ENCODE measurements at regions not wholly inside any gene's neighbourhood (a gene's known extent, or its start where the extent isn't known, plus 50 kb on each side); places are given as distances from the start of the nearest gene placed in this dataset.

DNA sequence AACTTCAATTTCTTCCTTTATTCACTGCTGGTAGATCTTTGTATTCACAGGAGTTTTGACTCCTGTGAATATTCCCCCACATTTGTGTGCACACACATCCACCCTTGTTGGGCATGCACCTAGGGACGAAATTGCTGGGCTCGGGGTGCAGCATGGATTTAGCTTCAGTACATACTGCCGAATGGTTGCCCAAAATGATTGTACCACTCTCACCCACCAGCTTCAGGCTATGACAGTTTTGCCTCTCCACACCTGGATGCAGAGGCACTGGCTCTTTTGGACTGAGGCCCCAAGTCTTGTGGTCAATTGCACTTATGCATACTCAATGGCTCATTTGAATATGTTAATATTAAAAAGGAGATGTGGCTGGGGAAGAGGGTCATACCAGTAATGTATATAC, 65.1 kb upstream of the ODC1 start:
- no peaks in the 10 kb centered on the region for H3K9me1 ChIP-seq (replicated peaks; ENCODE audit: control insufficient read depth, extremely low read depth, insufficient read depth, low read length)
- no peaks in the 10 kb centered on the region for H3K4me1 ChIP-seq (ENCODE audit: control insufficient read depth, extremely low read depth, insufficient read depth, low read length)
- no peaks in the 10 kb centered on the region for H3K36me3 ChIP-seq (ENCODE audit: control insufficient read depth in 2 of 2, extremely low read depth in 1 of 2, insufficient read depth in 2 of 2, low read length in 2 of 2)
- no peaks in the 10 kb centered on the region for H3K79me2 ChIP-seq (ENCODE audit: control insufficient read depth, insufficient read depth, low read length)
- no peak for TF ChIP-seq FOS (IDR thresholded peaks at IDR 0.05; ENCODE audit: borderline replicate concordance, insufficient read depth, low read length)
- TF ChIP-seq MYC (IDR thresholded peaks at IDR 0.05; ENCODE audit: low read depth, low read length) = no peak
- TF ChIP-seq GATA2 (IDR thresholded peaks at IDR 0.05; ENCODE audit: insufficient read depth, insufficient read length, low read depth, low read length) = no peak
- TF ChIP-seq, protein P1, sequence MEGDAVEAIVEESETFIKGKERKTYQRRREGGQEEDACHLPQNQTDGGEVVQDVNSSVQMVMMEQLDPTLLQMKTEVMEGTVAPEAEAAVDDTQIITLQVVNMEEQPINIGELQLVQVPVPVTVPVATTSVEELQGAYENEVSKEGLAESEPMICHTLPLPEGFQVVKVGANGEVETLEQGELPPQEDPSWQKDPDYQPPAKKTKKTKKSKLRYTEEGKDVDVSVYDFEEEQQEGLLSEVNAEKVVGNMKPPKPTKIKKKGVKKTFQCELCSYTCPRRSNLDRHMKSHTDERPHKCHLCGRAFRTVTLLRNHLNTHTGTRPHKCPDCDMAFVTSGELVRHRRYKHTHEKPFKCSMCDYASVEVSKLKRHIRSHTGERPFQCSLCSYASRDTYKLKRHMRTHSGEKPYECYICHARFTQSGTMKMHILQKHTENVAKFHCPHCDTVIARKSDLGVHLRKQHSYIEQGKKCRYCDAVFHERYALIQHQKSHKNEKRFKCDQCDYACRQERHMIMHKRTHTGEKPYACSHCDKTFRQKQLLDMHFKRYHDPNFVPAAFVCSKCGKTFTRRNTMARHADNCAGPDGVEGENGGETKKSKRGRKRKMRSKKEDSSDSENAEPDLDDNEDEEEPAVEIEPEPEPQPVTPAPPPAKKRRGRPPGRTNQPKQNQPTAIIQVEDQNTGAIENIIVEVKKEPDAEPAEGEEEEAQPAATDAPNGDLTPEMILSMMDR (IDR thresholded peaks at IDR 0.05; ENCODE audit: extremely low read depth in 1 of 2, insufficient read depth in 1 of 2, low read depth in 1 of 2, low read length in 2 of 2) = no peak
- TF ChIP-seq POLR2AphosphoS5 (IDR thresholded peaks at IDR 0.05; ENCODE audit: insufficient read depth, low read depth, low read length) = no peak
- no peak for TF ChIP-seq POLR2A (IDR thresholded peaks at IDR 0.05; ENCODE audit: low read depth, low read length)
- ChIA-PET POLR2A (no interaction called here), CTCF (no interaction called here)
- BruUV-seq (replicated peaks) = no TSS peak
- no peaks in the 10 kb centered on the region for H3K9me3 ChIP-seq (replicated peaks; ENCODE audit: control insufficient read depth, insufficient read depth, low read length)
- intact Hi-C loops (cut with micrococcal nuclease) (no loop called here), dilution Hi-C loops (cut with MboI; ENCODE audit: extremely low pct_ligation_motif_present, low sequenced_read_pairs) (no loop called here)
- no peak overlapping the region for H2AFZ ChIP-seq (ENCODE audit: low read depth, low read length)
- no peak overlapping the region for H3K4me3 ChIP-seq (replicated peaks in 1 of 3; ENCODE audit: insufficient read depth in 1 of 3, low read depth in 1 of 3, low read length in 3 of 3)
- H3K4me2 ChIP-seq (ENCODE audit: insufficient read depth, low read length) = no peak overlapping the region
- H3K9ac ChIP-seq (replicated peaks; ENCODE audit: extremely low read depth, insufficient read depth, low read length) = no peak overlapping the region
- peaks cover 0 to 2% of the 10 kb centered on the region in 2 experiments for H3K27me3 ChIP-seq (ENCODE audit: control insufficient read depth in 2 of 2, insufficient read depth in 2 of 2, low read length in 2 of 2)
- H3K27ac ChIP-seq (ENCODE audit: insufficient read depth, low read depth, low read length) = no peak overlapping the region
- no peak for FAIRE-seq
- no peaks in the 10 kb centered on the region for H4K20me1 ChIP-seq (replicated peaks; ENCODE audit: control insufficient read depth, extremely low read depth, insufficient read depth, low read length)
- DNase-seq (ENCODE audit: low read depth, low spot score) = no peak

DNA sequence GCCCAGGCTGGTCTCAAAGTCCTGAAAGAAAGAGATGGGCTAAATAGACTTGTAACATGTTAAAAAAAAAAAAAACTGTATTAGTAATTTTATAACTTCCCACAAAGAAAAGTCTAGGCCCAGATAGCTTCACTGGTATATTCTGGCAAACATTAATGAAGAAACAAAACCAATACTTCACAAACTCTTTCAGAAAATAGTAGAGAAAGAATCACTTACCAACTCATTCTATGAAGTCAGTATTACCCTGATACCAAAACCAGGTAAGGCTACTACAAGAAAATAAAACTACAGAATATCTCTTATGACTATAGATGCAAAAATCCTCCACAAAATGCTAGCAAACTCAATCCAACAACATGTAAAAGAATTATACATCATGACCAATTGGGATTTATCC, 59.9 kb upstream of the ODC1 start:
- no peak overlapping the region for H3K27ac ChIP-seq (ENCODE audit: insufficient read depth, low read depth, low read length)
- H2AFZ ChIP-seq (ENCODE audit: low read depth, low read length) = no peak overlapping the region
- dilution Hi-C loops (cut with MboI; ENCODE audit: extremely low pct_ligation_motif_present, low sequenced_read_pairs) (no loop called here), intact Hi-C loops (cut with micrococcal nuclease) (no loop called here)
- peaks cover 0 to 2% of the 10 kb centered on the region in 2 experiments for H3K27me3 ChIP-seq (ENCODE audit: control insufficient read depth in 2 of 2, insufficient read depth in 2 of 2, low read length in 2 of 2)
- H3K4me2 ChIP-seq (ENCODE audit: insufficient read depth, low read length) = no peak overlapping the region
- CTCF ChIA-PET = interaction anchor here (1.3 kb wide), 1 partner anchor 15 kb away, joined by 3 read pairs; no protein-coding TSS in a partner anchor
- no peaks in the 10 kb centered on the region for H3K9me3 ChIP-seq (replicated peaks; ENCODE audit: control insufficient read depth, insufficient read depth, low read length)
- no peaks in the 10 kb centered on the region for H3K4me1 ChIP-seq (ENCODE audit: control insufficient read depth, extremely low read depth, insufficient read depth, low read length)
- POLR2A ChIA-PET = interaction anchor here (0.7 kb wide), 1 partner anchor 45 kb away, joined by 3 read pairs; no protein-coding TSS in a partner anchor
- H3K9me1 ChIP-seq (replicated peaks; ENCODE audit: control insufficient read depth, extremely low read depth, insufficient read depth, low read length) = no peaks in the 10 kb centered on the region
- H3K36me3 ChIP-seq (ENCODE audit: control insufficient read depth in 2 of 2, extremely low read depth in 1 of 2, insufficient read depth in 2 of 2, low read length in 2 of 2) = no peaks in the 10 kb centered on the region
- H4K20me1 ChIP-seq (replicated peaks; ENCODE audit: control insufficient read depth, extremely low read depth, insufficient read depth, low read length) = no peaks in the 10 kb centered on the region
- FAIRE-seq = no peak
- TF ChIP-seq, protein P1 (IDR thresholded peaks at IDR 0.05; ENCODE audit: extremely low read depth in 1 of 2, insufficient read depth in 1 of 2, low read depth in 1 of 2, low read length in 2 of 2) = no peak
- TF ChIP-seq EZH2 (IDR thresholded peaks at IDR 0.05; ENCODE audit: borderline replicate concordance, low read depth, low read length, severe bottlenecking) = no peak
- no peak for TF ChIP-seq POLR2A (IDR thresholded peaks at IDR 0.05; ENCODE audit: low read depth, low read length)
- no peak for TF ChIP-seq POLR2AphosphoS5 (IDR thresholded peaks at IDR 0.05; ENCODE audit: insufficient read depth, low read depth, low read length)
- TF ChIP-seq JUN (IDR thresholded peaks at IDR 0.05; ENCODE audit: borderline replicate concordance, insufficient read depth, insufficient read length, low read depth) = no peak
- no peak for TF ChIP-seq MYC (IDR thresholded peaks at IDR 0.05; ENCODE audit: low read depth, low read length)
- H3K9ac ChIP-seq (replicated peaks; ENCODE audit: extremely low read depth, insufficient read depth, low read length) = no peak overlapping the region
- H3K79me2 ChIP-seq (ENCODE audit: control insufficient read depth, insufficient read depth, low read length) = no peaks in the 10 kb centered on the region
- no peak for DNase-seq (ENCODE audit: low read depth, low spot score)
- H3K4me3 ChIP-seq (replicated peaks in 1 of 3; ENCODE audit: insufficient read depth in 1 of 3, low read depth in 1 of 3, low read length in 3 of 3) = no peak overlapping the region
- BruUV-seq (replicated peaks) = no TSS peak
